ENCODE measurements at regions not wholly inside any gene's neighbourhood (a gene's known extent, or its start where the extent isn't known, plus 50 kb on each side); places are given as distances from the start of the nearest gene placed in this dataset.

GRCh38 chrX:74225111-74225510, 78.9 kb upstream of the ZCCHC13 start:
- Histone ChIP-seq H3K4me2 (ENCODE audit: low read length) (no peak overlapping the region), H3K4me3 (replicated peaks in 1 of 2; ENCODE audit: low read depth in 1 of 2, low read length in 2 of 2) (no peak overlapping the region), H3K36me3 (ENCODE audit: control insufficient read depth in 1 of 2, insufficient read depth in 2 of 2, low read length in 2 of 2) (no peaks in the 10 kb centered on the region; a peak in 1 of 4 replicates), H3K27me3 (ENCODE audit: insufficient read depth, low read length) (no peaks in the 10 kb centered on the region), H3K27ac (ENCODE audit: low read depth, low read length) (no peak overlapping the region), H3K9me2 (ENCODE audit: insufficient read depth) (no peaks in the 10 kb centered on the region), H3K9ac (ENCODE audit: low read length) (no peak overlapping the region), H3K79me2 (ENCODE audit: insufficient read depth, low read length) (peaks cover 8% of the 10 kb centered on the region; the same call in 1 of the 2 replicates), H3K9me3 (ENCODE audit: control insufficient read depth in 1 of 2, insufficient read depth in 1 of 2, low read depth in 1 of 2, low read length in 2 of 2) (no peaks in the 10 kb centered on the region), H3K4me1 (ENCODE audit: control insufficient read depth in 1 of 2, insufficient read depth in 2 of 2, low read length in 2 of 2) (no peaks in the 10 kb centered on the region), H2AFZ (ENCODE audit: low read depth, low read length, poor library complexity, severe bottlenecking) (no peak overlapping the region), H4K20me1 (ENCODE audit: insufficient read depth) (no peaks in the 10 kb centered on the region)
- no TSS peak for BruUV-seq (replicated peaks)
- intact Hi-C loops (cut with micrococcal nuclease): no loop called here
- RAD21 ChIA-PET (ENCODE audit: low non-redundant PET in 1 of 2, low total read pairs in 2 of 2, uncharacterized antibody in 2 of 2, unreplicated experiment in 2 of 2): no interaction called here
- POLR2A ChIA-PET: no interaction called here
- TF ChIP-seq CBX3 (IDR thresholded peaks at IDR 0.05; ENCODE audit: low read depth): no peak
- no peak for ATAC-seq
- CTCF ChIA-PET: no interaction called here
- no peak for DNase-seq (ENCODE audit: low read depth, low spot score)

- H3K36me3 ChIP-seq (ENCODE audit: control insufficient read depth in 1 of 2, insufficient read depth in 2 of 2, low read length in 2 of 2): no peaks in the 10 kb centered on the region
- BruUV-seq (replicated peaks): no TSS peak
- ATAC-seq: no peak
- no peaks in the 10 kb centered on the region for H3K4me1 ChIP-seq (ENCODE audit: control insufficient read depth in 1 of 2, insufficient read depth in 2 of 2, low read length in 2 of 2)
- H3K9ac ChIP-seq (ENCODE audit: low read length): no peak overlapping the region
- H2AFZ ChIP-seq (ENCODE audit: low read depth, low read length, poor library complexity, severe bottlenecking): no peak overlapping the region
- no peaks in the 10 kb centered on the region for H4K20me1 ChIP-seq (ENCODE audit: insufficient read depth)
- DNase-seq (ENCODE audit: low read depth, low spot score): no peak
- ChIA-PET RAD21 (ENCODE audit: low non-redundant PET in 1 of 2, low total read pairs in 2 of 2, uncharacterized antibody in 2 of 2, unreplicated experiment in 2 of 2) (no interaction called here), POLR2A (no interaction called here), CTCF (no interaction called here)
- no peak overlapping the region for H3K4me2 ChIP-seq (ENCODE audit: low read length)
- no peaks in the 10 kb centered on the region for H3K9me2 ChIP-seq (ENCODE audit: insufficient read depth)
- TF ChIP-seq FOSL1 (IDR thresholded peaks at IDR 0.05; ENCODE audit: low read depth) (no peak), POLR2AphosphoS5 (IDR thresholded peaks at IDR 0.05; ENCODE audit: low read depth, low read length) (no peak), CBX3 (IDR thresholded peaks at IDR 0.05; ENCODE audit: low read depth) (no peak), POLR2A (IDR thresholded peaks at IDR 0.05; ENCODE audit: borderline replicate concordance, extremely low read depth, insufficient read depth, insufficient read length) (no peak), REST (IDR thresholded peaks at IDR 0.05; ENCODE audit: low read depth) (no peak), RAD21 (IDR thresholded peaks at IDR 0.05; ENCODE audit: low read depth) (no peak), CEBPB (IDR thresholded peaks at IDR 0.05; ENCODE audit: low read depth) (no peak), ZFX (IDR thresholded peaks at IDR 0.05) (no peak), SP1 (IDR thresholded peaks at IDR 0.05; ENCODE audit: low read depth) (no peak)
- no peak overlapping the region for H3K27ac ChIP-seq (ENCODE audit: low read depth, low read length)
- no peaks in the 10 kb centered on the region for H3K9me3 ChIP-seq (ENCODE audit: control insufficient read depth in 1 of 2, insufficient read depth in 1 of 2, low read depth in 1 of 2, low read length in 2 of 2)
- no peaks in the 10 kb centered on the region for H3K79me2 ChIP-seq (ENCODE audit: insufficient read depth, low read length)
- no peaks in the 10 kb centered on the region for H3K27me3 ChIP-seq (ENCODE audit: insufficient read depth, low read length)
- no peak overlapping the region for H3K4me3 ChIP-seq (replicated peaks in 1 of 2; ENCODE audit: low read depth in 1 of 2, low read length in 2 of 2)
- intact Hi-C loops (cut with micrococcal nuclease): no loop called here
These were observed 83.7 kb upstream of the ZCCHC13 start for GRCh38 chrX:74220277-74220676.
